HuH-7.5 (cell line): ENCODE measurements at regions not wholly inside any gene's neighbourhood (a gene's known extent, or its start where the extent isn't known, plus 50 kb on each side); places are given as distances from the start of the nearest gene placed in this dataset.
"Not testable (repeated sequence)": the region's sequence is repeated elsewhere in the genome, so short reads cannot be mapped to it uniquely, and the experiment has no call there.

ENCODE experiments used
- DNase-seq: peaks from one replicate; pipeline ENCODE4 v3.0.0; 2011; ENCODE audit warnings: low spot score

GRCh38 chr2:167582619-167583018, 664.8 kb downstream of the STK39 start:
- no peak for DNase-seq

GRCh38 chr2:167581961-167582574, 665.3 kb downstream of the STK39 start:
- no peak for DNase-seq

GRCh38 chr2:167579826-167580225, 667.6 kb downstream of the STK39 start:
- no peak for DNase-seq

- DNase-seq, result no peak
Observed at GRCh38 chr2:167575276-167575675, 672.1 kb downstream of the STK39 start.

GRCh38 chr2:167572883-167573619, 674.3 kb downstream of the STK39 start:
- no peak for DNase-seq

- DNase-seq, result no peak
Observed at GRCh38 chr2:167570370-167570769, 677.0 kb downstream of the STK39 start.

- DNase-seq, result not testable (repeated sequence)
Observed at GRCh38 chr2:167563885-167564619, 675.8 kb downstream of the XIRP2 start.

- DNase-seq, result not testable (repeated sequence)
Observed at GRCh38 chr2:167558272-167558991, 670.2 kb downstream of the XIRP2 start.

GRCh38 chr2:167555098-167555720, 666.9 kb downstream of the XIRP2 start:
- no peak for DNase-seq

- DNase-seq, result no peak
Observed at GRCh38 chr2:167553635-167554034, 665.4 kb downstream of the XIRP2 start.

GRCh38 chr2:167551416-167551815, 663.1 kb downstream of the XIRP2 start:
- DNase-seq, result no peak

GRCh38 chr2:167550448-167550847, 662.2 kb downstream of the XIRP2 start:
- DNase-seq, result peak; percentile 33

GRCh38 chr2:167548396-167548795, 660.1 kb downstream of the XIRP2 start:
- no peak for DNase-seq

- no peak for DNase-seq
Observed at GRCh38 chr2:167544602-167545001, 656.3 kb downstream of the XIRP2 start.

- DNase-seq, result no peak
Observed at GRCh38 chr2:167543721-167544120, 655.4 kb downstream of the XIRP2 start.

- DNase-seq, result no peak
Observed at GRCh38 chr2:167537743-167538142, 649.5 kb downstream of the XIRP2 start.

GRCh38 chr2:167534443-167534842, 646.2 kb downstream of the XIRP2 start:
- no peak for DNase-seq

- no peak for DNase-seq
Observed at GRCh38 chr2:167524786-167525185, 636.5 kb downstream of the XIRP2 start.

GRCh38 chr2:167510071-167510759, 621.9 kb downstream of the XIRP2 start:
- DNase-seq, result peak; percentile 32

GRCh38 chr2:167509586-167509985, 621.3 kb downstream of the XIRP2 start:
- no peak for DNase-seq

- no peak for DNase-seq
Observed at GRCh38 chr2:167508709-167509108, 620.4 kb downstream of the XIRP2 start.
